Lower leg skin (tissue), 3 donors: ENCODE measurements at regions not wholly inside any gene's neighbourhood (a gene's known extent, or its start where the extent isn't known, plus 50 kb on each side); places are given as distances from the start of the nearest gene placed in this dataset.

Source experiments
- POLR2A ChIP-seq, 2 donors: fragments of 450-650 bp; IDR thresholded peaks; one replicate each; pipeline ENCODE4 v1.6.1; 2016 to 2017; ENCODE audit warnings: antibody characterized with exemption in 2 of 2, mild to moderate bottlenecking in 1 of 2, moderate library complexity in 1 of 2
- TF ChIP-seq, protein P1 (sequence below), 3 donors: fragments of 450-650 bp; IDR thresholded peaks; one replicate each; pipeline ENCODE4 v1.5.1; 2016; ENCODE audit warnings: antibody characterized with exemption in 3 of 3, mild to moderate bottlenecking in 3 of 3, moderate library complexity in 2 of 3

DNA sequence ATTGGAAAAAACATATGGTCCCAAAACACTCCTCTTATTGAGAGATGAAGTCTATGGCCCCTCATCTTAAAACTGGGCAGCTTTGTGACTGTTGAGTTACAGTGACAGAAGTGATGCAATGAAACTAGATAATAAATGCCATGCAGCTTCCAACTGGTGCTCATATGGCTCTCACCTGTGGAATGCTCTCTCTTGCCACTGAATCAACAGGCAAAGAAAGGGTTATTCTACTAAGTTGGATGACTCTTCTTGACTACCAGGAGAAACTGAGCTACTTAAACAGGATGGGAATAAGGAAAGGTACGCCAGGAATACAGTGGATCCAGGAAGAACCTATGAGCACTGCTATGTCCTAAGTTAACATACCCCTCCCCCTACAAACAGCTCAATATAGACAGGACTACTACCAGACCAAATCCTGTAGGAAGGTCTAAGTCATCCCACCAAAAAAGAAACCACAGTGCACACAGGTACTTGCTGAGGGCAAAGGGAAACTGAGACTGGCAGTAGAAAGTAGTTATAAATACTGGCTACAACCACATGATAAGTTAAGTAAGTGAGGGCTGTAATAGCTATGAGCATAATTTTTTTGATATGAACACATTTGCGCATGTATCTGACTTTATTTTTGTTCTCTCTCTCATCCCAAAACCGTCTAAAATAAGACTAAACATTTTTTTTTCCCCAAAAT is 398.5 kb downstream of the ZFHX3 start:
- TF ChIP-seq, protein P1, sequence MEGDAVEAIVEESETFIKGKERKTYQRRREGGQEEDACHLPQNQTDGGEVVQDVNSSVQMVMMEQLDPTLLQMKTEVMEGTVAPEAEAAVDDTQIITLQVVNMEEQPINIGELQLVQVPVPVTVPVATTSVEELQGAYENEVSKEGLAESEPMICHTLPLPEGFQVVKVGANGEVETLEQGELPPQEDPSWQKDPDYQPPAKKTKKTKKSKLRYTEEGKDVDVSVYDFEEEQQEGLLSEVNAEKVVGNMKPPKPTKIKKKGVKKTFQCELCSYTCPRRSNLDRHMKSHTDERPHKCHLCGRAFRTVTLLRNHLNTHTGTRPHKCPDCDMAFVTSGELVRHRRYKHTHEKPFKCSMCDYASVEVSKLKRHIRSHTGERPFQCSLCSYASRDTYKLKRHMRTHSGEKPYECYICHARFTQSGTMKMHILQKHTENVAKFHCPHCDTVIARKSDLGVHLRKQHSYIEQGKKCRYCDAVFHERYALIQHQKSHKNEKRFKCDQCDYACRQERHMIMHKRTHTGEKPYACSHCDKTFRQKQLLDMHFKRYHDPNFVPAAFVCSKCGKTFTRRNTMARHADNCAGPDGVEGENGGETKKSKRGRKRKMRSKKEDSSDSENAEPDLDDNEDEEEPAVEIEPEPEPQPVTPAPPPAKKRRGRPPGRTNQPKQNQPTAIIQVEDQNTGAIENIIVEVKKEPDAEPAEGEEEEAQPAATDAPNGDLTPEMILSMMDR (IDR thresholded peaks at IDR 0.05), result no peak
- no peak for TF ChIP-seq POLR2A (IDR thresholded peaks at IDR 0.05)
